ENCODE measurements at regions not wholly inside any gene's neighbourhood (a gene's known extent, or its start where the extent isn't known, plus 50 kb on each side); places are given as distances from the start of the nearest gene placed in this dataset.

DNA sequence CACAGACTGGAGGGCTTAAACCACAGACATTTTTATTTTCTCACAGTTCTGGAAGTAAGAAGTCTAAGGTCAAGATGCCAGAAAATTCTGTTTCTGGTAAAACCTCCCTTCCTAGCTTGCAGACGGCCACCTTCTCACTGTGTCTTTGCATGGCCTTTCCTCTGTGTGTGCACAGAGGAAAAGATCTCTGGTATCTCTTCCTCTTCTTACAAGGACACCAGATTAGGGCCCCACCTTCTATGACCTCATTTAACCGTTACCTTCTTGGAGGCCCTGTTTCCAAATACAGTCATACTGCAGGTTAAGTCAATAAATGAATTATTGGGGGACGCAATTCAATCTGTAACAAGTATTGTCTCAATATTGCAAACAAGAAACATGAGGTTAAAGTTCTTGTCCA lies 63.0 kb upstream of the PRDX6 start:
- Histone ChIP-seq H2BK12ac (ENCODE audit: low read depth, low read length) (no peak overlapping the region), H3K36me3 (ENCODE audit: control insufficient read depth in 2 of 4, insufficient read depth in 4 of 4, low read length in 3 of 4) (no peaks in the 10 kb centered on the region; a peak in 1 of 8 replicates), H3K56ac (replicated peaks; ENCODE audit: insufficient read length, low read depth, low read length) (no peak overlapping the region), H4K91ac (replicated peaks; ENCODE audit: insufficient read length, low read length) (no peak overlapping the region), H3K4ac (replicated peaks; ENCODE audit: insufficient read length, low read depth, low read length) (no peak overlapping the region), H3K14ac (ENCODE audit: insufficient read length) (no peak overlapping the region), H2BK15ac (ENCODE audit: low read length) (no peak overlapping the region), H3K27me3 (replicated peaks in 1 of 4; ENCODE audit: control insufficient read depth in 3 of 4, extremely low read depth in 1 of 4, insufficient read depth in 3 of 4, low read length in 3 of 4) (no peaks in the 10 kb centered on the region), H3K9ac (replicated peaks in 1 of 4; ENCODE audit: extremely low read depth in 1 of 4, low read depth in 3 of 4, low read length in 3 of 4) (no peak overlapping the region), H4K8ac (ENCODE audit: extremely low read depth, insufficient read depth, low read length) (no peak overlapping the region), H3K4me1 (replicated peaks in 1 of 4; ENCODE audit: control insufficient read depth in 3 of 4, insufficient read depth in 4 of 4, low read length in 3 of 4) (no peaks in the 10 kb centered on the region), H2AFZ (ENCODE audit: low read length) (no peak overlapping the region), H3K23ac (ENCODE audit: insufficient read length) (no peak overlapping the region), H2AK5ac (ENCODE audit: low read depth, low read length) (no peak overlapping the region), H3K79me2 (ENCODE audit: control insufficient read depth in 1 of 2, insufficient read depth in 2 of 2, low read length in 2 of 2) (no peaks in the 10 kb centered on the region), H3K18ac (ENCODE audit: extremely low read depth, low read length) (no peak overlapping the region), H3K9me3 (ENCODE audit: insufficient read depth in 2 of 2, low read depth in 1 of 2, low read length in 1 of 2) (no peaks in the 10 kb centered on the region), H4K20me1 (replicated peaks in 1 of 2; ENCODE audit: control insufficient read depth in 1 of 2, insufficient read depth in 2 of 2, low read length in 2 of 2) (no peaks in the 10 kb centered on the region), H2BK5ac (ENCODE audit: low read depth, low read length) (no peak overlapping the region), H3K27ac (ENCODE audit: low read depth, low read length) (no peak overlapping the region), H3K23me2 (ENCODE audit: low read depth, low read length) (no peaks in the 10 kb centered on the region), H3K79me1 (ENCODE audit: low read depth, low read length) (no peaks in the 10 kb centered on the region), H4K5ac (ENCODE audit: insufficient read length, low read depth, low read length) (no peak overlapping the region), H3K4me2 (ENCODE audit: insufficient read depth in 1 of 2, low read depth in 2 of 2, low read length in 2 of 2) (no peak overlapping the region), H2BK120ac (replicated peaks; ENCODE audit: low read depth, low read length) (no peak overlapping the region), H3K4me3 (ENCODE audit: extremely low read depth in 1 of 4, insufficient read depth in 2 of 4, low read depth in 3 of 4, low read length in 4 of 4) (no peak overlapping the region), H2BK20ac (ENCODE audit: low read length) (no peak overlapping the region)
- ChIA-PET CTCF (ENCODE audit: partially characterized antibody) (interaction anchor here (1.0 to 1.1 kb wide), 2 partner anchors 17 to 672 kb away, joined by 3 read pairs; no protein-coding TSS in a partner anchor), POLR2A (ENCODE audit: partially characterized antibody) (no interaction called here)
- DNase-seq (ENCODE audit: low read depth in 1 of 2, low spot score in 2 of 2) (no peak), FAIRE-seq (no peak)
- 87% methylated on average over 3 of the region's 3 CpGs; no CpG with 5 or more reads in 1 of the 2 experiments for WGBS, 2 experiments (ENCODE audit: extremely low coverage in 1 of 2, insufficient coverage in 1 of 2, insufficient read length in 1 of 2, insufficient replicate concordance in 2 of 2, low coverage in 1 of 2, low lambda C conversion rate in 2 of 2, missing lambda C conversion rate in 1 of 2)
- TF ChIP-seq CBX5 (IDR thresholded peaks at IDR 0.05; ENCODE audit: low read depth, low read length) (no peak), CTBP2 (IDR thresholded peaks at IDR 0.05; ENCODE audit: borderline replicate concordance, insufficient read depth, insufficient read length, low read length) (no peak), YY1 (IDR thresholded peaks at IDR 0.05; ENCODE audit: low read depth, low read length) (no peak), SIN3A (conservative IDR thresholded peaks at IDR 0.05 in 1 of 2, IDR thresholded peaks at IDR 0.05 in 1 of 2; ENCODE audit: low read depth in 1 of 2, low read length in 2 of 2) (no peak)

Data from H1 (cell line).